NCI-H1092 (cell line): ENCODE measurements at regions not wholly inside any gene's neighbourhood (a gene's known extent, or its start where the extent isn't known, plus 50 kb on each side); places are given as distances from the start of the nearest gene placed in this dataset.

Source experiments
- DNase-seq: peaks from one replicate; lab custom pipeline; 2025; lab: John Stamatoyannopoulos, UW

DNA sequence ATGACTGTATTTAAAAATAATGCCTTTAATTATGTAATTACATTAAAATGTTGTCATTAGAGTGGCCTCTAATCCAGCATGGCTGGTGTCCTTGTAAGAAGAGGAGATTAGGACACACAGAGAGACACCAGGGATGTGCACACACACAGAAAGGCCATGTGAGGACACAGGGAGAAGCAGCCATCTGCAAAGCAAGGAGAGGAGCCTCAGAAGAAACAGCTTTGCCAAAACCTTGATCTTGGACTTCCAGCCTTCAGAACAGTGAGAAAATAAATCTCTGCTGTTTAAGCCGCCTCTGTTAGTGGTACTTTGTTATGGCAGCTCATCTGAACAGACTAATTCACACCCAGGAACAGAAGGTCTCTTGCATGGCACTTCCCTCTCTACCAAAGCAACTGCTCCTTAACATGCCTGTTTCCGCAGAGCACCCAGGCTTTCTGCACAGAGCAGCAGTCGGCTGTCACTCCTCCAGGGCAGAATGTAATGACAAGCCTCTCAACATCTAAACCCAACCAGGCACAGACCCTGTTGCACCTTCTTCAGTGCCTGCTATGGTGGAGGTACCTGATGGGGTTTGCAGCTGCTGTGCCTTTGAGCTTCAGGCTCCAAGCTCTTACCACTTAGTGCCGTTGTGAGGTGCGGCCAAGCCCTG lies 377.7 kb downstream of the TDRD15 start:
- DNase-seq, result no peak

DNA sequence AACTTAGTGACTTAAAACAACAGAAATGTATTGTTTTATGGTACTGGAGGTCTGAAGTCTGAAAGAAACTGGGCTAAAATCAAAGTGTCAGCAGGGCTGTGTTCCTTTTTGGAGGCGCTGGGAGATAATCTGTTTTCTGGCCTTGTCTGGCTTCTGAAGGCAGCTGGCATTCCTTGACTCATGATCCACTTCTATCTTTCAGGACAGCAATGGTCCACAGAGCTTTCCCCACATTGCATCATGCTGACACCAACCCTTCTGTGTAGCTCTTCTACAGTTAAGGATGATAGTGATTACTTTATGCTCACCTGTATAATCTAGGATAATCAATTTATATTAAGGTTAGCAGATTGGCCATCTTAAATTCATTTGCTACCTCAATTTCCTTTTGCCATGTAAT lies 392.1 kb downstream of the TDRD15 start:
- DNase-seq, result no peak

DNA sequence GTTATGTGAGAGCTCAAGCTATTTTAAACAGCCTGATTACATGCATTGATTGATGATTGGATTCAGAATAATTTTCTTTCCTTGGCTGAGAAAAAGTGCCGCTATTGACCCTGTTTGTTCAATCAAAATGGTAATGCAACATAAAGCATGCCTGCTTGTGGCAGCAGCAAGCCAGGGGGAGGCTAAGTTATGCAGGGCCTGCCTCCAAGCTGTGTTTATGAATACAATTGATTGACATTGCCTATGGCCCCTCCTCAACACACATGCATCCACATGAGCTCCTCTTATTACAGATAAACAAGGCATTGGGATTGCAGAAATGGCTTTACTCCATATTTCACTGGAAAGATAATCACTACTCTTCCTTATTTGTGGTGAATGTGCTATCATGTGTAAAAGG lies 395.6 kb downstream of the TDRD15 start:
- DNase-seq, result no peak

DNA sequence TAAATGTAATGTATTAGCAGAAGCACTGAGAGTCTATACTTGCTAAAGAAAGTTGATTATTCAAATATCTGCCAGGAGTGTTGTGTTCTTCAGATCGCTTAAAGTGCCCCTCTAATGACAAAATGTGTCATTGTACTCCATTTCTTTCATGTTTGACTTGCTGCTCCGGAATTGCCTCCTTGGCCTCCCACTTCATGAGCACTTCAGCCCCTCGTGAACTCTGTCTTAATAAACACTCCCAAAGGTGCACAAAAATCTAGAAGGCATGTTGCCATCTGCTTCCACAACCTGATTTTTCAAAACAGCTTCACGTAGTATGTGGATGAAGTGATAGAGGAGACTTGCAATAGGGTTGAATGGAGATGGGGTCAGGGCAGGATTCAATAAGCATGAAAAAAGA lies 396.1 kb downstream of the TDRD15 start:
- DNase-seq, result no peak

DNA sequence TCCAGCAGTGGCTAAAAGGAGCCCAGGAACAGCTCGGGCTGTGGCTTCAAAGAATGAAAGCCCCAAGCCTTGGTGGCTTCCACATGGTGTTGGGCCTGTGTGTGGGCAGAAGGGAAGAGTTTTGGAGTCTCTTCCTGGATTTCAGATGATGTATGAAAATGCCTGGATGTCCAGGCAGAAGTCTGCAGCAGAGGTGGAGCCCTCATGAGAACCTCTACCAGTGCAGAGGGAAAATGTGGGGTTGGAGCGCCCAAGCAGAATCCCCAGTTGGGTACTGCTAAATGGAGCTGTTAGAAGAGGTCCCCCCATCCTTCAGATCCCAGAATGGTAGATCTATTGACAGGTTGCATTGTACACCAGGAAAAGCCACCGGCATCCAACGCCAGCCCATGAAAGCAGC lies 412.1 kb downstream of the TDRD15 start:
- DNase-seq, result no peak

DNA sequence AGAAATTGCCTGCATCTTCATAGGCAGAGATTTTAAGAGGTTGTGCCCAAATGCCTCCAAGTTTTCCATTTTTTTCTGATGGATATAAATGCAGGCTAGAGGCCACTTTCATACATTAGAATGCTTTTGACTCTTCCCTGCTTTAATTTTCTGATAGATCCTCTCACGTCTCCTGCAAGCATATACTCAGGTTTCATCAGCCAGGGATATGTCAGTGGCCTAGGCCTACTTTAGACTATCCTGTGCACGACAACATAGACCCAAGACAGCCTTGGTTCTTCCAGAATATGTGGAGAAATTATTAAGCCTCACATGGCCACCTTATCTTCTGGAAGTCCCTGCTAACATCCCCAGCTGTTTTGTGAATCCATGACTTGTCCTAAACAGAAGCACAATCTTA lies 415.9 kb downstream of the TDRD15 start:
- DNase-seq, result no peak

DNA sequence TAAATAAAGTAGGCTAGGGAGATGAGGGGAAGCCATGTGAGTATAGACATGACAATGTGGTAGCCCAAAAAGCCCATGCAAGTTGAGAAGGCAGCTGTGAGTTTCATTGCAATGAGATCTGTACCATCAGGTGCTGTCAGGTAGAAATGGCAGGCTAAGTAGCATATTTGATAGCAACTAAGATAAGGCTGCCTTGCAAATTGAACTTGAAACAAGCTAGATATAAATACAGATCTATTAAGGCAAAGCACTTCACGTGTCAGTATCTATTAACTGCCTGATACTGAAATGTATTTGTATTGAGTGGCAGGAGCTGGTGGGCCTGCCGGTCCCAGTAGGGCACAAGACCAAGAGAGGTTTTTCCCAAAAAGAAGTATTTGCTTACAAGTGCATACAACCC lies 419.9 kb downstream of the TDRD15 start:
- DNase-seq, result no peak

DNA sequence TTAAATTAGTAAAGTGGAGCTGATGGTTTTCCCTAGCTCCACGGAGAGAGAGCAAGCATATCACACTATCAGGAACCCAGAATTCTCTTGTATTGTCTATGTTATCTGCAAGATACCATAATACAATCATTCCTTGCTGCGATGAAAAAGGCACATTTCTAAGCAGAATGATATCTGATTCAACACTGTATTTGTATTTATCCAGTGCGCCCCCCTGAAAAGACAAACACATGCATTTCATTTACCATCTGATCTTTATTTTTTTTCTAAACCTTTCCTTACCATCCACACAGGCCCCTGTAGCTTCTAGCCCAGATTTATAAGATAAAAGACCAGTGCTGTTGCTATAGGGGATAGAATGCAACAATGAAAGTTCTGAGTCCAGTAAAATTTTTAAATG lies 420.6 kb downstream of the TDRD15 start:
- no peak for DNase-seq

DNA sequence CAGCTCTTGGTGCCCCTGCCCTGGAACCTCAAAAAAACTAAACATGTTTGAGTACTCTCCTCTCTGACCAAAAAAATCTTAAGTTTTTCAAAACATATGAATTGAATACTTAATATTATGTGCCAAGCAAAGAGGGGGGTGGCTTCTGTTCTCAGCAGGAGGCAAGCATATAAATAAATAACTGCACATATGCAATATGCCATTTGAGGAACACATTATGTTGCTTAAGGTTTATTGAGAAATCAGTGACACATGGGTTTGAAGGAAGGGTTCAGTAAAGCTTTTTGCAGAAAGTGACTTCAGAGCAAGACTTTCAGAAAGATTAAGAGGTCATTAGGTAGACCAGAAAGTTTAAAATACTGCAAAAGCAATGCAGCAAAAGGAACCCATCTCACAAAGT lies 429.2 kb downstream of the TDRD15 start:
- DNase-seq, result no peak

DNA sequence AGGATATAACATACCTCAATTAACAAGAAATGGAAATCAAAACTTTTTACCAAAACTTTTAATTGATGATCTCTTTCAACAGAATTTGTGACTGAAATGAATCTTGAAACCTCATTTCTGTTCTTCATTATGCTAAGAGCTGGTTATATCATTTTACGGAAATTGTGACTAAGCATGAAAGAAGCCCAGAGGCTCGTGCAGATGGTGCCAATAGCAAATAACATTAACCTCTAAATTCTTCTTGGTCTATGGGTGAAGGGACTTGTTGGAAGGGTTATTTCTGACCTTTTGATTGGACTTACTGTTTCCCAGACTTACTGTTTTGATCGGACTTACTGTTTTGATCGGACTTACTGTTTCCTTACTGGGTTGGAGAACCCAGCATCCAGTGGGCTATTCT lies 435.6 kb downstream of the TDRD15 start:
- DNase-seq, result no peak

DNA sequence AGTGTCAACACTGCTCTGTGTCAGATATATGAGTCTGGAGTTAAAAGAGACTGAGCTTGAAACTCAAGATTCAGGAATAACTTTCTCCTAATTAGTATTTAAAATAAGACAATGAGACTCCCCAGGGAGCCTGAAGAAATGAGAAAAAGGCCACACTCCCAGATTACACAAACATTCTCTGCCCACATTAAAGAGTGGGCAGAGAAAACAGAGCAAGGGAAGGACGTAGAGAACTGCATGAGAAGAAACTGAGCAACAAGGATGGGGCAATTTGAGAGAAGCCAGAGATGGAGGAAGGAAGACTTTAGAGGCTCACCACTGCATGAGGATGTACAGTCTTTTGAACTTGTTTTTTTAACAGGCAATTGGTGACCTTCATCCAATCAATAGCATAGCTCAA lies 438.2 kb downstream of the TDRD15 start:
- DNase-seq, result no peak

DNA sequence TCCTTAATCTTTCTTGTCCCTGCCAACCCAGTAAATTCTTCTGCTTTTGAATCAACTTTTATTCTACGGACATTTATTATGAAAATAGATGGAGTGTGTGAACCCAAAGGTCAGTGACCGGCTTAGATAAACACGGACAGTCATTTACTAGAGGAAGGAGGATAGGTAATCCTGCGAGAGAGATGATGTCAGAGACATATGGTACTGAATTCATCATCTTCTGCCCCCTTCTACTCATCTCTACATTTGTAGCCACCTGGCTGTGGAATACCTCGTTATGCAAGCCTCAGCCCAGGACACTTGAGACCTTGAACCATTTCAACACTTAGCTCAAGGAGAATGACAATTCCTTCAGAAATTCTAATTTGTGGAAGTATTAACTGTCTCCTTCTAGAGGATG lies 443.6 kb downstream of the TDRD15 start:
- no peak for DNase-seq

DNA sequence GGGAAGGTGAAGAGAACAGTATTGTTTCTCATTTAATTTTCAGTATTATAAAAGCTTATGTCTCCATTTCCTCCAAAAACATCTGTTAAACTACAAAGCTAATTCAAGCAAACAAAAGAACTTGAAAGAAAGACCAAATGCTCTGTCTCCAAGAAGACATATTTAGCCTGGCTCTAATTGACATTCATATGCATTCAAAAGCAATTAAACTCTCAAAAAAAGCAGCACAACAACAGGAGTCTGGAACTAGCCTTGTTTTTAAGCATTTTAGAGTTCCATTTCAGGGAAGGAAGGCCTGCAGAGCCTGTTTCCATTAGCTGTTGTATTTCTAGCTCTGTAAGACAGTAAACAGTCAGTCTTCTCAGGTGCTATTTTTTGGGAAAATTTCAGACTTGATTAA lies 447.9 kb downstream of the TDRD15 start:
- DNase-seq, result no peak

DNA sequence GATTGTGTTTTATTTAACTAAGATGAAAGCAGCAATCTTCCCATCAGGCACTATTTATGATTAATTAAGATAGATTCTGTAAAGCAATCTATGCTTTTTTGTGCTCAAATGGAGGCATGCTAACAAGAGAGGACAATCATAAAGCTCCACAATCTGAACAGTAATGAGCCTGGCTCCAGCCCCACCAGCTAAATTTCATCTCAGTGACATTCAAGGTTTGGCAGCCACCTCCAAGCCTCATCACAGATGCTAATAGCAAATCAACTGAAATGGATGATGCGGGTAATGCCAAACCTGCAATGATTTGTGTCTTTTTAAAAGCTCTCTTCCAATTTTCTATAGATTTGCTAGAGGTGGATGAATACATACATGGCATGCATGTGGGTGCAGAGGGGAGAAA lies 456.6 kb downstream of the TDRD15 start:
- DNase-seq, result no peak

DNA sequence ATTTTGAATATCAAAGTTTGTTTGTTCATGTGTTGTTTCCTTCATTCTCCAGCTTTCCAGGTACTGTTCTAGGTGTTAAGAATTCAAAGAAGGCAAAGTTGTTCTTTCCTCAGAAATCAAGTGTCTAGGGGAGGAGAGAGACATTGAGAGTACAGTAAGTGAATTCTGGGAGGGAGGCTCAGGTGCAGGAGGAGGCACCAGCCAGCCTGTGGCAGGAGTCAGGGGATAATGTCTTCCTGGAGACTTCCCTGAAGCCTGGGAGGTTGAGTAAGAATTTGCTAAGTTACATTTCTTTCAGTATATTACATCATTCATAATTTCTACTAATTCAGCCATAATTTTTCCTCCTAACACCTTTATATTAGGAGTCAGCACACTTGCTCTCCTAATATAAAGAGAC lies 462.1 kb downstream of the TDRD15 start:
- DNase-seq, result no peak

DNA sequence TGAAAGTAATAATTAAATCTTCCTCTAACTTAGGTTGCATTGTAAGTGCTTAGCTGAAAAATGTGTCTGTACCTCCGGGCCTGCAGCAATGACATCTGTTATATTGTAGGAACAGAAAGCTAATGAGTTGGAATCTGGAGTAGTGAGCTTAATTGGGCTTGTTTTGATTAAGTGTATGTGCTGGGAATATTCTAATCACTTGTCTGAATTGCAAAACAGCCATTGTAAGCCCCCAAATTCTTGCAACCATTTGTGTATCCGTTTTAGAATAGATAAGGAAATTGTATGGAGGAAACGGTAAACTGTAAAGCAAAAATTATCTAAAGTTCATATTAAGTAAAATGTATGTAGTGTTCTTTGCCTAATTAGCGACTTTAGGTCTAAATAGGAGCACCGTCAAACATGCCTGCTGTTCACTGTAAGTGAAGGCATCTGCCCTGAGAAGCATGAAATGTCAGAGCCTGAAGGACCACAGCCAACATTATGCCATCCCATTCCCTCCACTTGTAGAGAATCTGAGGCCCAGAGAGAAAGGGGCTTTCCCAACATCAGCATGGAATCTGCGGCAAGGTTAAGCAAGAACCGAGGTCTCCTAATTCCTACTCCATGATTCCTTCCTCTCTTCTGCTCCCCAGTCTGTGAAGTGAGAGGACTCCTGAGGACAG lies 466.4 kb downstream of the TDRD15 start:
- no peak for DNase-seq

DNA sequence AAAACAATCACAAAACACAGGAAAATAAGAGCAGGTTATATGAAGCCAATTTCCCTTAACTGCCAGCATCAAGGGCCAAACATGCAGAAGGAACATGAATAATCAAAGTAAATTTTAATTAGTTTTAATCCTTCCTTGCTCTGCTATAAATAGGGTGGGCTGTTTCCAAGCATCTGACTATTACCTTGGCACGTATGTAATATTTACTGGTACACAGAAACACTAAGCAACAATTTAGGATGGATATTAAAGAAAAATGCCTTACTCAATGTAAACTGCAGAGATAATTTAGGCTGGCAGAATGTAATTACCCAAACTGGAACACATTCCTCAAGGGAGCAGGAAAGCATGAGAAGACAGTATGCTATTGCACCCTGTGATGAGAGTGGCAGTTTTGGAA lies 468.2 kb downstream of the TDRD15 start:
- no peak for DNase-seq

DNA sequence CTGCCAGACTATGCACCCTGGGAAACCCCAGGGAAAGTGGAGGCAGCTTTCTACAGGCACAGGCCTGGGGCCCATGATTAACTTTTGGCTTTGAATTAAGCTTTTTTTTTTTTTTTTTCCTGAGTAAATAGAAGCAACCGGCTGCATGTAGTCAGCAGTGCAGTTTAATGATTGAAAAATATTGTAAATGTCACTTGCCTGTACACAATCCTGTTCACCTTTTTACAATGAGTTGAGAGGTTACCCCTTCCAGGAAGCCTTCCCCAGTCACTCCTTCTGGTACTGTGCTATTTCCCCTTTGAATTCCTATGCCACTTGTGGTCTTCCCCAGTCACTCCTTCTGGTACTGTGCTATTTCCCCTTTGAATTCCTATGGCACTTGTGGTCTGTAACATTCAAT lies 475.6 kb downstream of the TDRD15 start:
- DNase-seq, result no peak

DNA sequence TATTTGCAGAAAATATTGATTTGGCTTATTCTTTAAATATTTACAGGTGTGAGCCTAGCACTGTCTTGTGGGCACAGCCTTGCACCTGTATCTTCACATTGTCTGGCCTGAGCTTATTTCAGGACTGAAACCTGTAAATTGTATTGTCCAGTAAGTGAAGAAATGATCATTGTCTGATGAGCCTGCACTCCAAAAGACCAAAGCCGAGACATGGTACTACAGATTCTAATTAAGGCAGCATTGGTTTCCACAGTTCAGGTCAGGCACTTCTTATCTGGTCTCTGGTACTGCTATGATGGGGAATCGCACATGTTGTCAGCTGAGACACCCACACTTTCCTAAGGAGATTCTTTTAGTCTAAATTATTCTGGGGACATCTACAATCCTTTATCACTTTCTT lies 479.0 kb downstream of the TDRD15 start:
- no peak for DNase-seq

DNA sequence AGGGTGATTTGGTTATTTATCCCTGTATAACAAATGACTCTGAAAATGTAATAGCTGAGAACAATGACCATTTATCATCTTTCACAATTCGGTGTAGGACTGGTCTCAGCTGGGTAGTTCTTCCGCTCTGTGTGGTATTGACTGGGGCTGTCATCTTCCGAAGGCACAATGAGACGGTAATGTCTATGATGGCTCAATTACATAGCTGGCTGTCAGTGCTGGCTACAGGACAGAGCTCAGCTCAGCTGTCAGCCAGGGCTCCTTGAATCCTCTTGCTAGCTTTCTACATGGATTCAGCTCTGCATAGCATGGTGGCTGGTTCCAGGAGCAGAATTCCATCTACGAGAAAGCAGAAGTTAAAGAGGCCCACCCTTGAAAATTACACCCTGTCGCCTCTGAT lies 483.8 kb downstream of the TDRD15 start:
- no peak for DNase-seq

DNA sequence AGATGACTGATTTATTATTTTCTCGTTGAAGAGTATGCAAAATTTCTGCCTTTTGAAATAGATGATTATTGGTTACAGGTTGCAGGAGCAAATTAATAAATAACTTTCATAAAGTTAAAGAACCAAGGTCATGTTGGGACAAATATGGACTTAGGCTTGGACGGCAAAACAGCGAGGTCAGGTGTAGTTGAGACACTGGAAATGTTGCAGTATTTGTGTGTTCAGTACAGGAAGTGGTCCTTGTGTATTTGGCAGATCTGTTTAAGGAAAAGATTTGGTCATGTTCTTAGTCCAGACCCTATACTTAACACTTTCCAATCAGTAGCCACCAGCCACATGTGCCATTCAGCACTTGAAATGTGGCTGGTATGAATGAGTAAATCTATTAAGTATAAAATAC lies 486.5 kb downstream of the TDRD15 start:
- no peak for DNase-seq

DNA sequence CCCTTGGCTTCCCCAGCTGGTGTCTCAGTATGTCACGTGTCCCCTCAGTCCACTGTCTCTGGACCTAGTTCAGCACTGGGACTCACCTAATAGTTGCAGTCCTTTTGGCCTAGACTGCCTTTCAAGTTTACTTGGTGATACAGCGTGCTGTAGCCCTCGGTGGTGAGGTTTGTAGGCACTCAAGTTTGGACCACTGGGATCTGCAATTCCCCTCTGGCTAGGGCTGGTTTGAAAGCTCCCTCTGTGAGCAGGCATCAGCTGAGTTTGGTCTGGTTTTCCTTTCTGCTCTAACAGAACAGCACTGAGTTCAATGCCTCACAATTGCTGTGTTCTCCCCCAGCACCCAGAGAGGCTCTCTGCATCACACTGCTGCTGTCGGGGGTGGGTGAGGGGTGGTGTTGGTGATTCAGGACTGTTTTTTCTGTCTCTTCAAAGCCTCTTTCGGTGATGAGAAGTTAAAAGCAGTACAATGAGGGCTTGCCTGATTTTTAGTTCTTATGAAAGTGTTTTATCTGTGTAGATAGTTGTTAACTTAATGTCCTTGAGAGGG lies 494.2 kb downstream of the TDRD15 start:
- no peak for DNase-seq

DNA sequence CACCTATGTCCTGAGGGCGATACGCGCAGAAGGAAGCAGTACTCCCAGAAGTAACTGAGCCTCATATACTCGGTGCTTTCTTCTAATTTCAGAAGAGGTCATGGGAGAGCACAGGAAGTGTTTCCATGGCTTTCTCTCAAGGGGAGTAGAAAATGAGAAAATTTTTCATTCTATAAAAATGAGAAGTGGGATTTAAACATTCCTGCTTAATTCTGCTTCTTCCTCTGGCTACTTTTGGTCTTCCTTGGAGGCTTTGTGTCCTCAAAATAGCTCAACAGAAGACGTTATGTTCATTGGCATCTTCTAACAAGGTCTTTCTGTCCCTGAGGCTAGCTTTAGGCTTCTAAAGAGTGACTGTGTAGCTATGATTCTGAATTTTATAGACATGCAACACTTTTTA lies 497.0 kb downstream of the TDRD15 start:
- DNase-seq, result no peak

DNA sequence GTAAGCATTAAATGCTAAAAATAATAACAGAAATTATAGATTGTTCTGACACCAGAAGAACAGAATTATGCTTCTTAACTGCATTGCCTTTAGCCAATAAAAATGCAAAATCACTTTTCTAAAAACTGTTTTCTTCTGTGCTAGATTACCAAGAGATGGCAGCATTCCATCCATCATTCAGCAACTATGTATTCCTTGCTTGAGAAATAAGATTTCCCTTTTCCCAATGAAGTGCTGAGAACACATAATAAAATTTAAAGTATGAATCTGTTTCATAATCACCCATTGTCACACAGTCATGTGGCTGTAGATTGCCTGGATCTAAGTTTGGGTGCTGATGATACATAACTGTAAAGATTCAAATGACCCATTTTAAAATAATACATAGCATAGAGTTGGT lies 504.2 kb downstream of the TDRD15 start:
- DNase-seq, result no peak
